PC-3 (cell line): ENCODE measurements at regions not wholly inside any gene's neighbourhood (a gene's known extent, or its start where the extent isn't known, plus 50 kb on each side); places are given as distances from the start of the nearest gene placed in this dataset.

Source experiments
- CTCF ChIP-seq: fragments of 300-600 bp; sonication (generic); conservative IDR thresholded peaks from 2 replicates; pipeline ENCODE4 v1.5.1; 2017; ENCODE audit warnings: antibody characterized with exemption, low read depth, mild to moderate bottlenecking, low read length
- EZH2 ChIP-seq: fragments of 300-600 bp; sonication (generic); IDR thresholded peaks from one replicate; pipeline ENCODE4 v1.6.1; 2017; ENCODE audit warnings: antibody characterized with exemption, mild to moderate bottlenecking, low read length; ENCODE audit not compliant: unreplicated experiment

- TF ChIP-seq CTCF (no peak), EZH2 (no peak)
Observed at GRCh38 chr14:55799508-55800095, 219.6 kb downstream of the KTN1 start.
